Suppressor macrophage treated with lipopolysaccharide for 1 hour (primary cell): ENCODE measurements at regions not wholly inside any gene's neighbourhood (a gene's known extent, or its start where the extent isn't known, plus 50 kb on each side); places are given as distances from the start of the nearest gene placed in this dataset.

ENCODE experiments used
- DNase-seq, 3 donors: peaks; one replicate each; pipeline ENCODE4 v3.0.0-alpha.2; 2020 to 2022

DNA sequence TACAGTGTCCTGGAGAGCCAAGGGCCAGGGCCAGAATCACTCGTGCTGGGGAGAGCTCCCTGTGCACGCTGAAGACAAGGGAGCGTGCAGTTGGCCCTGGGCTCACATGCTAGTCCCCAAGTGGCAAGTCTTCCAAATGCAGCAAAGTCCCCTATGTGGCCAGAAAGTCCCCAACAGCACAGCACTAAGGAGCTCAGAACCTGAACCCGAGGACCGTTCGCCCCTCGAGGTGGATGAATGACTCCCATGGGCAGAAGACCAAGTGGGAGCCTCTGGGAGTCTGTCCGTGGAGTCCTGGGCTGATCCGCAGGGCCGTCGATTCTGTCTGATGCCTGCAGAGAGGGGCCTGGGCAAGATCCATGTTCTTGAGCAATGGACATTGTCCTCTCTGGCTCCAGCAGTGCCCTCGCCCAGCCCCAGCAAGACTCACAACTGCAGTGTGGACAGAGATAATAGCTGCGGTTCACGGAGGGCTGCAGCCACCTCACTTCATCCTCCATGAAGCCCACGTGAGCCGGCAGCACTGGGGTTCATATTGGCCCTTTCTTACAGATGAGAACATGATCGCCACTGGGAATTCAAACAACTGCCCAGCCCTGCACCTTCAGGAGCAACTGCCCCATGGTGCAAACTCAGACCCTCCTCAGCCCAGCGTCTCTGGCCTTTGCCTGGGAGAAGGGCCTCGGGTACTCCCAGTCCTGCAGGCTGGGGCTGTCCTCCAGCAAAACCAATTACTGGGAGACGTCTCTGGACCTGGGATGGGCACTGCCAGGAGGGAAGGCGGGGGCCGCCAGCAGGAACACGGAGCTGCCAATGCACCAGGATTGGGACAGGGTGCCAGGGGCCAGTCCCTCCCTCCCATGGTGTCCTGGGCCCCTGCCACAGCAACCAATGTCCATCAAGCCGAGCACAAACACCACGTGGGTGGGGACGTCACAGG is 243.7 kb downstream of the NPHP4 start:
- DNase-seq: no peak

DNA sequence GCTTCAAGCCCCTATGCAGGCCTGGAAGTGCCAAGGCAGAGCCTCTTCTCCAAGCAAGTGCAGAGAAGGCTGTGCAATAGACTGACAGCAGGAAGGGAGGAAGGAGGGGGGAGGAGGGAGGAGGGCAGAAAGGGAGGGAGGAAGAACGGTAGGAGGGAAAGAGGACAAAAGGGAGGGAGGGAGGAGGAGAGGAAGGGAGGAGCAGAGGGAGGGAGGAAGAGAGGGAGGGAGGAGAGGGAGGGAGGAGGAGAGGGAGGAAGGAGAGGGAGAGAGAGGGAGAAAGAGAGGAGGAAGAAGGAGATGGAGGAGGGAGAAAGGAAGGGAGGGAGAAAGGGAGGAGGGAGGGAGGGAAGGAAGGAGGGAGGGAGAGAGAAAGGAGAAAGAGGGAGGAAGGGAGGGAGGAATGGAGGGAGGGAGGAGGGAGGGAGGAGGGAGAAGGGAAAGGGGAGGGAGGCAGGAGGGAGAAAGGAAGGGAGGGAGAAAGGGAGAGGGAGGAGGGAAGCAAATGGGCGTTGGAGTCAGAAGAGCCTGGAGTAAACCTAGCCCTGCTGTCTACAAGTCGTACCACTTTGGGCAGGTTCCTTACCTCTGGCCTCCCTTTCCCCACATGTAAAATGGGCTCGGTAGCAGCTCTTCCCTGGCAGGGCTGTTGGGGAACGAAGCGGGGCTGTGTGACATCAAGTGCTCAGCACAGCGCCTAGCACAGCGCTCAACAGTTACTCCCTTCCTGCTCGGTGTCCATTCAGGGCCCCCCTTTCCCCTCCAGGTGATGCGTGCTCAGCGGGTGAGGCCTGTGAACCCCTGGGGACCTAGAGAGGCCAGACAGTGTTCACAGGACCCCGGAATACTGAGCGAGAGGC is 244.6 kb downstream of the NPHP4 start:
- no peak for DNase-seq

DNA sequence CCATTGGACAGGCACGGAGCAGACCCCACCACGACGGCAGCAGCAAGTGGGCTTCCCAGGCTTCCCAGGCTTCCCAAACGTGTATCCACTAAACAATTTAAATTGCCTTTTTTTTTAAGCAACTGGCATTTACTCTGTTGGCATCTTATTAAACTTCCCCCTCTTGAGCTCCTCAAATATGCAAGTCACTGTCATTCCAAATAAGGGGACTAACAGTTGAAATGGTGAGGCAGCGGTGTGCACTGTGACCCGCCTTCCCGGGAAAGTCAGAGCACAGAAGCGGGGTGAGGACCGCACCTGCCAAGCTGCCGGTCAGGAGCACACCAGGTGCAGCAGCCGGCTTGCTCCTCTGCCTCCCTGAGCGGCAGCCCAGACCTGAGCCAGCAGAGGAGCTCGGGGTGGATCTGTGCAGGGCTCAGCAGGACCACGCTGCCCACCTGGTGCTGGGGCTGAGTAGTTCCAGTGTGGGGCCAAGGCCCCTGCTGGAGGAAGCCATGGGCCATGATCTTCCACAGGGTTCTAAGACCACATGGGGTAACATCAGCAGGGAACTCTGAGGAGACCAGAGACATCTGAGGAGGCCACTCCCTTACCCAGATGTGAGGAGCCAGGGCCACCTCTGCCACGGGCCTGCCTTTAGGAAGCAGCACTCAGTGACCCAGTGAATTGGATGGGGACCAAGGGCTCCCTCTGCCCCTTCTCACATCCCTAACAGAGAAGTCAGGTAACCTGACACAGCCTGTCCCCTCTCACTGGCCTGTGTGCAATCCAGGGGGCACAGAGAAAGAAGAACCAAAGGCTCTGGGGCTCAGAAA is 245.4 kb downstream of the NPHP4 start:
- DNase-seq: no peak

DNA sequence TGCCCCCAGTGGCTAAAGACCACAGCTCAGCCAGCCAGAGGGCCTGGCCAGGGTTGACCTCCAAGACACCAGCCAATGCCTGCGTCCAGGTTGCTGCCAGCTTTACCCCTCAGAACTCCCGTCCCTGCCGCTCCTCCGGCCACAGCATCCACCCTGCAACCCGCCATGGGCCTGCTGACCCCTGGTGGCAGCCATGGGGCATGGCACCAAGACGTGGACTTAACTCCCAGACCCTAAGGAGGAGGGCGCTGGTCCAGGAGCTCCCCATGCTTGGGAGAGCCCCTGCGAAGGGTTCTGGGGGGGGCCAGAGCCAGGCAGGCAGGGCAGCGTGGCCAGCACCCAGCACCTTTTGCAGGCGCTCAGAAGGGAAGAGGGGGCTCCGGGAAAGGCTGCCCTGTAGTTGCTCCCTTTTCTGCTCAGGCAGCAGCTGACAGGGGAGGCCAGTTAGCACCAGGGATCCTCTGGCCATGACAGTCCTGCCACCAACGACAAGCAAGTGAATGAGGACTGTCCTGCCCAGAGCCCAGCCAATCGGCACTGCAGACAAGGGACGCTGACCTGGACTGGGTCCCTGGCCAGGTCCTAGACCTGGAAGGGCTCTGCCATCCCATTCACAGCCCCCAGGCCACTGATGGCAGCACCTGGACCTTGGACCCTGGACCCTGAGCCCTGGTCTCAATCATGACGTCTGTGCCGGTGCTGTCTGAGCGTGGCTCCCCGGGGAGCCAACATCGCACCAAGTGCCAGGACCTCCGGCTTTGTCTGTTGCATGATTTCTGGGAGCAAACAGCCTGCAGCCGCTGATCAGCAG is 246.2 kb downstream of the NPHP4 start:
- DNase-seq: peak; percentile 66 to 85 (median 79)

DNA sequence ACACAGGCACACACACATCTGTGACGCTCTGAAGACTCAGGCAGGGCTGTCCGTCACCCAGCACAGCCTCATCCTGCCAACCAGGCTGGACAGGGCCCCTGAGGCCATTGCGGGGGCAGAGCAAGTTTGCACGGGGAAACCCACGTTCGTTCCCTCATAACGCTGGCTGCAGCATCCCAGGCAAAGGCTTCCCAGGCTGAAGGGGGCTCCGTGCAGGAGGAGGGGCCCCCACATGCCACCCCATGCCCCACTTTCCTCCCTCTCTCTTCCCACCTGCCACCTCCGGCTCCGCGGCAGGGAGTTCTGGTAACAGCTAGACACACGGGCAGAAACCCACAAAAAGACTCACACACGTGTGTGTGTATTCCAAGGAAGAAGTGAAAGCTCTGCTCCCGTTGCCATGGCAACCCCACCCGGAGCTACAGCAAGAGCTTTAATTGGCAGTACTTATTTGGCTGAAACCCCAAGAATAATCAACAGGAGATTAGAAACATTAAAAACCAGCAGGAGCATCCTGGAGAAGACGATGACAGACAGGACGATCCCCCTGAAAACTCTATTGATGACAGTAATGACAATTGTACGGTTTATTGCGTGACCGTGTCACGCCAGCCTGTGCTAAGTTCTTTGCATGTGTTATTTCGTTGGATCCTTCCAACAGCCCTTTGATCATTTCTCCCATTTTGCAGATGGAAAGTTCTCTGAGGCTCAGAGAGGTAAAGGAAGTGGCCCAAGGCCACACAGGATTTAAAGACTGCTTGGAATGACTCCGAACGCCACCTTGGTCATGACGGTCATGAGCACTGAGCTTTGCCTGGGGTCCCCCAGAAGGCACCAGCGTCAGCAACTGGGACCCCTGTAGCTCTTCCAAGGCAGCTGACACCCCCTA is 247.1 kb downstream of the NPHP4 start:
- DNase-seq: no peak

DNA sequence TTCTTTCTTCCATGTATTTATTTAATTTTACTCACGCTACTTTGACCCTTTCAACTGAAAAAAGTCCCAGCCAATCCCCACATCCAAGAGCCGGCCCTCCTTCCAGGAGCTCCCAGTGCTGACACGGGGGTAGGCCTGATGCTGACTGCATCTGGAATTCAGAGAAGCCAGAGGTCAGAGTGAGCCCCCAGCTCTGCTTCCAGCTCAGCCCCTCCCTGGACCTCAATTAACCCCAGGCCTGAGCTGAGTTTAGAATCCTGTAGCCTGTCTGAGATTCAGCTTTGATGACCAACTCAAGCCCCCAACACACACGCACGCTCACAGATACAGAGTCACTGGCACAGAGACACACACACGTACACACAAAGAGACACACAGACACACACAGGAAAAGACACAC is 247.9 kb downstream of the NPHP4 start:
- no peak for DNase-seq

DNA sequence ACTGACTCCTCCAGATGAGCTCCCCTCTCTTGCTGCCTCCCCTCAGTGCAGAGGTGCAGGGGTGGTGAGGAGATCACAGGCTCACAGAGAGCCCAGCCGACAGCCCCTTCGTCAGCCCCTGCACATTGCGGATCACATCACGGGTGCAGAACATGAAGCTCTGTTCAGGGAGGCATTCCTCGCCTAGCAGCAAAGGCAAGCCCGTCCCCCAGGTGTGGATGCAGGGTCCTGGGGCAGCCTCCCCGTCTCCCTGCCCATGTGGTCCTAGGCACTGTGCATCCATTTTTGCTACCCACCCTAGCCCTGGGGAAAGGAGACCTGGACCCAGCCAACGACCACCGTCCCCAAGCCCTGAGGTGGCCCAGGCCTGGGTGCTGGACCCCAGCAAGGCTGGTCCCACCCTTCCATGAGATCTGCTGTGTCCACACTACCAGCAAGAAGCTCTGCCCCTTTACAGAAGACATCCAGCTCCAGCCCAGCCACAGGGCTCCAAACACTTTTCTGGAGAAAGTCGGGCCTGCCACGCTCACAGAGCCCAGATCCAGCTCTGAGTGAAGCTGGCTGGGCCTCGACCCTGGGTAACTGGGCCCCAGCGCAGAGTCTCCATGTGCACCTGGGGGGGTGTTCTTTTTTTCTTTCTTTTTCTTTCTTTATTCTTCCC is 248.7 kb downstream of the NPHP4 start:
- DNase-seq: no peak

DNA sequence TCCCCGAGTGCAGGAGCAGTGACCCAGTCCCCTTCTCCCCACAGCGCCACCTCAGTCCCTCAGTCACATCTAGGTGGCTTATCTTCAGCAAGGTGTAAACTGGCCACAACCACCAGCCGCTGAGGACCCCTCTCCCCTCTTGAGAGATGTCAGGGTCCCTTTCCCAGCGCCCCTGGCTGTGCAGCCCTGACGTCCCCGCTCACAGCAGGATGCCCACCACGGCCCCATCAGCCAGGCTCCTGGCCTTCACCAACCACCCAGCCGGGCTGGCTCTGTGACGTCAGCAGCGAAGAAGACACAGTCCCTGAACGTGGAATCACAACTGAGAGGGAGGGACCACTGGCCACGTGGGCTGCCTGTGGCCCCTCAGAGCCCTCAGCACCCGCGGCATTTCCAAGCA is 249.4 kb downstream of the NPHP4 start:
- DNase-seq: no peak

DNA sequence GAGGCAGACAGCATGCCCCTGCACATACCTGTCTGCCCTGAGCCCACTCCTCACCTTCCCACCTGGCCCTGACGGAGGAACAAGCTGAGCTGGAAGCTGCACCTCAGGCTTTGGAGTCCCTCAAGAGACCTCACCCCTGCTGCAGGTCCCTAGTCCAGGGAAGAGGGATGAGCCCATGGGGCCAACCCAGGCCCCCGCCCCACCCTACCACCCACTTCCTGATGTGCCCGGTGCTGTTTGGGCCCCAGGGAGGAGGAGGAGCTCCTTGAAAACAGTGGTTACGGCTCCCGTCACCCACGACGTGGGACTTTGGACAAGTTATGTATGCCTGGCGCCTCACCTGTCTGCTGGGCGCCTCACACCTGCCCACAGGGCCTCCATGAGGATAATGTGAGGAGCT is 250.2 kb downstream of the NPHP4 start:
- no peak for DNase-seq

DNA sequence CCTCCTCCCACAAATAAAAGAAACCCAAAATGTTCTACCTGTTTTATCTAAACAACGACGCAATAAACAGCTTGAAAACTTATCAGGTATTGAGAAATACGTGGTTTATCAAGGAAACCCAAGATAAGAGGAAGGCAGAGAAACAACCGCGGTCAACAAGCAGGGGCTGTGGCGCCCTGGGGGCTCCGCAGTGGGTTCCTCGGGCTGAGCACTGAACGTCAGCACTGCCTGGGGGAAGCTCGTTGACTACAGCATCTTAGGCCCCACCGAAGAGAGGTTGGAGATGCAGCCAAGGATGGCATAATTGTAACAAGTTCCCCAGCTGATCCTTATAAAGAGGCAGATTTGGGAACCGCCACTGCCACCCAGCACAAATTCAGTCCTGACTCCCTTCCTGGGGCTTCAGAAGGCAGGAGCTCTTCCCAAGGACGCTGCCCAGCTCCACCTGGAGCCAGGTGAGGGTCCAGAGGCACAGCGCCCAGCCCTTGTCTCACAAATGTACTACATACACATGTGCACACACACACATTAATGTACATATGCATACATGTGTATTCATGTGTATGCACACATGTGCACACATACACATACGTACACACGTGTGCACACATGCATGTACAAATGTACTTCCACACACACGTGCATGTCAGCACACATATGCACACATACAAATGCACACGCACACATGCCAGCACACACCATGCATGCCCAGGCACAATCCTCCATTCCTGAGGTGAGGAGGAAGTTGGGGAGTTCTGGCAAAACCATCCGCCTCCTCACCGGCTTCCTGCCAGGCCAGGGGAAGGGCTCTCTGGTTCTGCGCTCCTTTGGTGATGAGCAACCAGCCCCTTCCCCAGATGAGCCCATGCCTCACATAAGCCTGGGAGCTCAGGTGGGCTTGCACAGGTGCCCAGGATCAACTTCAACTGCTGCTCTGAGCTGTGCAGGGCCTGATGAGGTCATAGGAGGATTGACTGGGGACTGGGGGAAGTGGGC is 251.1 kb downstream of the NPHP4 start:
- DNase-seq: no peak

DNA sequence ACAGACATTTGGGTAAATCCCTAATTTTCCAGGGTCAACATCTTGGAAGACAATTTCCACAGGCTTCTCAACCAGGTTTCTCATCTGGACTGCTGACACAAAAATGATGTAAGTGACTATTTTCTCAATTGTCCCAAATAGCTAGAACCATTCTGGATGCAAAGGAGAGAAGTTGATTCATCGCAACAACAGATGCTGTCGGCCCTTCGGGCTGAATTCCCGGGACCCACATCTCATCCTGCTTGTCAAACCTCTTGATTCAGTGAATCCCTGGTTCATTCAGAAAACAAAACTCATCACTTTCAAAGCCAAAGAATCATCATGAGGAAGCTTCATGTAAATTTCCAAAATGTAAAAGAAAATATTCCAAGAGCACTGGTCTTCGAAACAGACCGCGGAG is 251.8 kb downstream of the NPHP4 start:
- no peak for DNase-seq

DNA sequence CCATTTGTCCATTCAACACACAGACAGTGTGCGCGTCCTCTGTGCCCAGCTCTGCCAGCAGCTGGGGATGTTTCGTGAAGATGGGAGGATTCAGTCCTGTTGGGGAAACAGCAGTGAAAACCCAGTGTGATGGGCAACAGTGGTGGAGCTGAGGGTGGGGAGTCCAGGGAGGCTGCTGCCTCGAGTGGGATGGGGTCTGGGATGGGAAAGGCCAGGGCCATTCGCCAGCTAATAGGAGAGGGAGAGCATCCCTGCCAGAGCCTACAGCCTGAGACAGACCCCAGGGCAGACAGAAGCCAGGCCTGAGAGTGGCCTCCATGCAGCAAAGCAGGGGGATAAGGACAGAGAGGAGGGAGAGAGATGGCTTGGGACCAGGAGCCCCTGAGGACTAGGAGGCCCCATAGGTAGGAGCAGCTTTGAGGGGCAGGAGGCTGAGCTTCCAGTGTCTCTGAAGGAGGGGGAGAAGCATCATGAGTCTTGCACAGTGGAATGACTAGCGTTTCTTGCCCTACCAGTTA is 252.6 kb downstream of the NPHP4 start:
- no peak for DNase-seq

DNA sequence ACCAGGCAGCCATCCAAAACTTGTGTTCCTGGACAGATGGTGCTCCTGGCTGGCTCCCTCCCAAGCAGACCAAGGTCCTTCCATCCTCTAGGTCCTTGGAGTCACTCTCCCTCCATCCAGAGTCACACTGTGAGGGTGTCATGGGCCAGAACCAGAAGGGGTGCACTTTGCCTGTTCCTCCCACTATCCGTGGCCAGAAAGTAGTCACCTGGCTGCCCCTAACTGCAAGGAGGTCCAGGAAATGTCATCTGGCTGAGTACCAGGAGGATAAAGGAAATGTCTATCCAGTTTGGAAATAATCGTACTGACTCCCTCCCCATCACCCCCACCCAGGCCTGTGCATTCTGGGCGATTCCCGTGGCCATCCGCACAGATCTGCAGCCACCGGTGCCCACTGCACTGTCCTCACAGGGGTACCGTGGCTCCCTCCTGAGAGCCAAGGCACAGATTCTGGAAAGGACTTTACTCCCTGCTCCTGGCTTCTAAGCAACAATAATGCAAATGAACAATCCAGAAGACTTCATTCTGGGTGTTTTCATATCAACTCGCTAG is 253.2 kb downstream of the NPHP4 start:
- no peak for DNase-seq

DNA sequence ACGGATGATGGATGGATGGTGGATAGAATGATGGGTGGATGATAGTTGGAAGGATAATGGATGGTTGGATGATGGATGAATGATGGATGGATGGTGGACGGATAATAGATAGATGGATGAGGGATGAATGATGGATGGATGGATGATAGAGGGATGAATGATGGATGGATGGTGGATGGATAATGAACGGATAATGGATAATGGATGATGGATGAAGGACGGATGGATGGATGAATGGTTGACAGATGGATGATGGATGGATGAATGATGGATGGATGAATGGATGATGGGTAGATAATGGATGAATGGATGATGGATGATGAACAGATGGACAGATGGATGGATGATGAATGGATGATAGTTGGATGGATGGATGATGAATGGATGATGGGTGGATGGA is 255.1 kb downstream of the NPHP4 start:
- DNase-seq: no peak

DNA sequence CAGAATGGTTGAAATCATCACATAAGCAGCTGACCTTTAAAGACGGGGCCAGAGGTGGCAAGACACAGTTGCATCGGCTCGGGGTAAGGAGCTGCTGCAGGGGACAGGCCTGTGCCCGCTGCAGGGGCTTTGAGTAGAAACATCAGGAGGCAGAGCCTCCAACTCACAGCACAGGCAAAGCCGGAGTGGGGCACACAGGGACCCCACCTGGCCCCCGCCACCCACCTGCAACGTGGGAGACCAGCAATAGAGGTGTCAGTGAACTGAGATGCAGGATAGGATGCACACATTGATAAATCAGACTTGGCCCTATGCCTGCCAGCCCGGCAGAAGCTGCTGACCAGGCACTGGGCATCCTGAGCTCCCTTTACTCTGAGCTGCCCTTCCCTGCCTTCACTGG is 257.2 kb downstream of the NPHP4 start:
- no peak for DNase-seq

DNA sequence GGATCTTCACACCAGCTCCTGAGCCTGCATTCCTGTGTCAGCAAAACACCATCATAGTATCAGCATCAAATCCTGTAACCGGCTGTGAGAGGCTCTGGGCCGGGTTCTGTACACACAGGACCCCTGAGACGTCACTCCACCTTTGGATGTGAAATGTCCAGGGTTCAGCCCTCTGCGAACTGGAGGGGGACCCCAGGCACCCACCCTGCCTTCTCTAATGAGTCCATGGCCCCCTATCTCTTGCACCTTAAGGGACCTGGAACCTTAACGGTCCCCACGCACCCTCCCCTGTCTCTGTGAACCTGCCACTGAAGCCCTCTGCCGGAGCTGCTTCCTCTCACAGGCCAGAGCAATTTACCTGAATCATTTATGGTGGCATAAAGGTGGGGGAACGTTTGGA is 257.8 kb downstream of the NPHP4 start:
- no peak for DNase-seq

DNA sequence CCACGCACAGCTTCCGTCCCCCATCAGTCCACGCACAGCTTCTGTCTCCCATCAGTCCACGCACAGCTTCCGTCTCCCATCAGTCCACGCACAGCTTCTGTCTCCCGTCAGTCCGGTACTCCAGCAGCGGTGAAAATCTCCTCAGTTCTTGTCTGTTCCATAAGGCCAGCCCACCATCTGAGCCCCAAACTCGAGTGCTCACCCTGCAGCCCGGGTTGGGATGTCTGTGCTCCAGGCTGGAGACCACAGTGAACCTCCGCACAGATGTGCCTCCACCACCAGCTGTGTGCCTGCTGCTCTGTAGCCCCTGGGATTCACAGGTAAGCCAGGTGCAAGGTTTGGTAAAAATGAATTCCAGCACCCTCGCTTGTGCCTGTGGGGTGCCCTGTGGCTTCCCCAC is 258.6 kb downstream of the NPHP4 start:
- DNase-seq: no peak

DNA sequence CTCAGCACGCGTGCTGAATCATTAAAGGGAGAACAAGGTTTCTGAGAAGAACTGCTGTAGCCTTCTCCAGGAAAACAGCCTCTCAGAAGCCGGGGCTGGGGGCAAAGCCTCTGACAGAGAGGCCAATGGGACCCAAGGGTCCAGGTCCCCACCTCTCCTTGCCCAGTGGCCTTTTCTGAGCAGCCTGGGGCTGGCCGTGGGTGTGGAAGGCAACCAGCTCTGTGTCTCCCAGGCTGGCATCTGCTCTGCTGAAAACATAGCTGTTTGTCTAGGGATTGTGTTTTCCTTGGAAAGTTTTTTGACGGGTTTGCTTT is 261.2 kb downstream of the NPHP4 start:
- no peak for DNase-seq
